ENCODE measurements at regions not wholly inside any gene's neighbourhood (a gene's known extent, or its start where the extent isn't known, plus 50 kb on each side); places are given as distances from the start of the nearest gene placed in this dataset.
"Not testable (repeated sequence)": the region's sequence is repeated elsewhere in the genome, so short reads cannot be mapped to it uniquely, and the experiment has no call there.

GRCh38 chr6:88454658-88455057, 288.5 kb upstream of the CNR1 start:
- DNase-seq = no peak

GRCh38 chr6:88449770-88450169, 283.6 kb upstream of the CNR1 start:
- peak; percentile 33 to 34 for DNase-seq

GRCh38 chr6:88445188-88445965, 279.2 kb upstream of the CNR1 start:
- no peak for DNase-seq

GRCh38 chr6:88443554-88443953, 277.4 kb upstream of the CNR1 start:
- peak; percentile 55 to 59 for DNase-seq

- DNase-seq = peak; percentile 20 to 28
Measured at GRCh38 chr6:88442737-88443136, 276.6 kb upstream of the CNR1 start.

- DNase-seq = no peak
Measured at GRCh38 chr6:88441346-88441745, 275.2 kb upstream of the CNR1 start.

GRCh38 chr6:88428068-88428467, 261.9 kb upstream of the CNR1 start:
- no peak for DNase-seq

- no peak for DNase-seq
Measured at GRCh38 chr6:88426005-88426404, 259.9 kb upstream of the CNR1 start.

GRCh38 chr6:88422831-88423230, 256.7 kb upstream of the CNR1 start:
- DNase-seq = no peak

- DNase-seq = not testable (repeated sequence)
Measured at GRCh38 chr6:88420967-88421488, 254.9 kb upstream of the CNR1 start.

- DNase-seq = not testable (repeated sequence)
Measured at GRCh38 chr6:88418921-88419810, 253.0 kb upstream of the CNR1 start.

- DNase-seq = not testable (repeated sequence)
Measured at GRCh38 chr6:88417361-88417760, 251.2 kb upstream of the CNR1 start.

GRCh38 chr6:88413459-88413858, 247.3 kb upstream of the CNR1 start:
- DNase-seq = no peak

- not testable (repeated sequence) for DNase-seq
Measured at GRCh38 chr6:88408355-88408754, 242.2 kb upstream of the CNR1 start.

- DNase-seq = not testable (repeated sequence)
Measured at GRCh38 chr6:88406674-88407073, 240.5 kb upstream of the CNR1 start.

GRCh38 chr6:88403486-88403885, 237.3 kb upstream of the CNR1 start:
- DNase-seq = no peak

- DNase-seq = no peak
Measured at GRCh38 chr6:88402909-88403308, 236.8 kb upstream of the CNR1 start.

GRCh38 chr6:88390998-88391397, 224.9 kb upstream of the CNR1 start:
- not testable (repeated sequence) for DNase-seq

GRCh38 chr6:88388589-88388988, 222.4 kb upstream of the CNR1 start:
- DNase-seq = no peak

GRCh38 chr6:88386167-88386566, 220.0 kb upstream of the CNR1 start:
- DNase-seq = no peak

GRCh38 chr6:88383183-88383582, 217.0 kb upstream of the CNR1 start:
- no peak for DNase-seq

- no peak for DNase-seq
Measured at GRCh38 chr6:88381289-88381642, 215.1 kb upstream of the CNR1 start.

- DNase-seq = no peak
Measured at GRCh38 chr6:88380618-88381288, 214.6 kb upstream of the CNR1 start.

Measured in inflammatory macrophage treated with lipopolysaccharide for 1 hour (primary cell).